Fibroblast of pulmonary artery (primary cell): ENCODE measurements at regions not wholly inside any gene's neighbourhood (a gene's known extent, or its start where the extent isn't known, plus 50 kb on each side); places are given as distances from the start of the nearest gene placed in this dataset.

ENCODE experiments used
- DNase-seq: peaks from one replicate; pipeline ENCODE4 v3.0.0-alpha.2; 2010; ENCODE audit warnings: low read depth
- H3K4me3 ChIP-seq: replicated peaks from 2 replicates; pipeline ENCODE4 v1.5.1; 2011; ENCODE audit warnings: low read depth, mild to moderate bottlenecking, control low read depth, low read length, moderate library complexity
- CTCF ChIP-seq: IDR thresholded peaks from 2 replicates; pipeline ENCODE4 v1.5.1; 2011; ENCODE audit warnings: mild to moderate bottlenecking, control low read depth, low read length, inconsistent platforms; ENCODE audit errors: missing control alignments

DNA sequence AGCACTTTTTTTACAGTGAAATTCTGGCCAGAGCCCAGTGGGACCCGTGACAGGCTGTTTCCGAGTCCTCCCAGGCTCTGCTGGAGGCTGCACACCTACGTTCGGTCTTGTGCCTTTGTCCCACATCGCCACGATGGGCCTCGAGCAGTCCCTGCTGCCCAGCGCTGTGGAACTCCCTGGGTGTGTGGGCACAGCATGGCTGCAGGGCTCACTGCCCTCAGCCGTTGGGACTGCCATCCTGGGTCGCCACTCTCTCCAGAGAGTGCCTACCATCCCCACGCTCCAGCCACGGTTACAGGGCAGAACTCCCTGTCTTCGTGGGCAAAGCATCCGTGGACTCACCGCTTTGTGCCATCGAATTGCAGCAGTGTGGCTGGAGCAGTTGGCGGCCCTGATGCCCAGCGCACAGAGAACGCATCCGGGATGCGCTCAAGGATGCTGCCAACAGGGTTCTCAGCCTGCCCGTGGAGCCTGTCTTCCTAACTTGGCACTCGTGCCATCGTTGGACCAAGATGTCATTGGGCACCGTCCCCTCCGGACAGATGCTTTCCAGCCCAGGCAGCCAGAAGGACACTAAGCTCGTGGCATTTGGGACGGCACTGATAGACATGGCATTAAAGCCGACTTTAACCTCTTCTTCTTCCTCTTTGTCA is 85.0 kb upstream of the ARHGEF7 start:
- no peak for TF ChIP-seq CTCF
- DNase-seq, result no peak
- H3K4me3 ChIP-seq, result no peak overlapping the region

DNA sequence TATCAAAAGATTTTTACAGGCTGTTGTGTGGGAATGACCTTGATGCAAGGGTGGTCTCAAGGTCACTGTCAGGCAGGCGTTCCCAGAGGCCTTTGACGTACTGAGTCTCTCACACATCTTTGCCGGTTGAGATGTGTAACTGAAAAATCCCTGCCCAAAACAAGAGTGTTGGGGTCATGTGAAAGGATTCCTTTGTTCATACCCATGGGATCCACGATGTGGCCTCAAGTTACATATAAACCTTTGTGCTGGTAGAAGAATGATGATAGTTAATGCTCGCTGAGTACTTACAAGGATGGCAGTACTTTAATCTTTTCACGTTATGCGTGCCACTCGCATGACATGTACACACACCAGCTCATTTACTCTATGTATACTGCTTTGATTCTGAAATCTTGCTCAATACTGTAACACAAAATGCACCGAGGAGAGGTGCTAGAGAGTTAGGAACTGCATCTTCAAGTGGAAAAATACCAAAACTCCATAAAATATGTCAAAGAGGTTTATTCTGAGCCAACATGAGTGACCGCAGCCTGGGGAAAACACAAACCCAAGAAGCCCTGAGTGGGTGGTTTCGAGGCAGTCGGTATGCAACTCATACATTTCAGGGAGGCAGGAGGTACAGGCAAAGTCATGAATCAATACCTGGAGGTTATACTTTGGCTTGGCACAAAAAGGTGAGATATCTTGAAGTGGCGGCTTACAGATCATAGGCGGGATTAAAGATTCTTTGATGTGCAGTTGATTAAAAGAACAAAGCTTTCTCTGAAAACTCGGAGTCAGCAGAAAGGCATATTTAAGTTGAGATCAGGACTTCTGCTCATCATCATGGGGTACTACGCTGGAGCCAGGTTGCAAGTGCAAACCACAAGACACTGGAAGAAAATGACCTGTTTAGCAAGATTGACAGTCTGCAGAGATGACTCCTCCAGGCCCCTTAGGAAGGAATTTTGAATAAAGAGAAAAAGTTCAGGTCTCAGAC is 87.4 kb upstream of the ARHGEF7 start:
- no peak for TF ChIP-seq CTCF
- no peak overlapping the region for H3K4me3 ChIP-seq
- DNase-seq, result no peak

GRCh38 chr13:111025310-111025709 is 89.8 kb upstream of the ARHGEF7 start:
- TF ChIP-seq CTCF, result no peak
- H3K4me3 ChIP-seq, result no peak overlapping the region
- no peak for DNase-seq

- H3K4me3 ChIP-seq, result no peak overlapping the region
- no peak for TF ChIP-seq CTCF
- DNase-seq, result no peak
Measured at GRCh38 chr13:111022886-111023285, 92.2 kb upstream of the ARHGEF7 start.

- TF ChIP-seq CTCF, result no peak
- no peak overlapping the region for H3K4me3 ChIP-seq
- DNase-seq, result no peak
Measured at GRCh38 chr13:111022241-111022640, 92.9 kb upstream of the ARHGEF7 start.

DNA sequence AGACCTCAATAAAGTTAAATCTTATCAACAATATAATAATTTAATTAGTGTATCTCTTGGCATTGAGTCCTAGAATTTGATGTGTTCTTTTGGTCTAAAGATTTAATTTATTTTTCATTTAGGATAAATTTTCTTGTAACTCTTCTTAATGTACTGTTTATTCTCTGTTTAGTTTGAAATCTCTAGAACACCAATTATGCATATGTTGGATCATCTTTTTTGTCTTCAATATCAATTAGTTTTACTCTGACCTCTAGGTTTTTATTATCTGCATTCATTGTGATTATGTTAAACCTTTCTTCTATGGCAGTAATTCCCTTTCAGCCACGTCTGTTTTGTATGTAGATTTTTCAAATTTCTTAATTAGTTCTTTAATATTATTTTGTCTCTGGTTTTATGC is 93.8 kb upstream of the ARHGEF7 start:
- H3K4me3 ChIP-seq, result no peak overlapping the region
- TF ChIP-seq CTCF, result no peak
- no peak for DNase-seq

GRCh38 chr13:111020546-111020945 is 94.6 kb upstream of the ARHGEF7 start:
- no peak for DNase-seq
- no peak for TF ChIP-seq CTCF
- H3K4me3 ChIP-seq, result no peak overlapping the region
